ENCODE measurements at regions not wholly inside any gene's neighbourhood (a gene's known extent, or its start where the extent isn't known, plus 50 kb on each side); places are given as distances from the start of the nearest gene placed in this dataset.

DNA sequence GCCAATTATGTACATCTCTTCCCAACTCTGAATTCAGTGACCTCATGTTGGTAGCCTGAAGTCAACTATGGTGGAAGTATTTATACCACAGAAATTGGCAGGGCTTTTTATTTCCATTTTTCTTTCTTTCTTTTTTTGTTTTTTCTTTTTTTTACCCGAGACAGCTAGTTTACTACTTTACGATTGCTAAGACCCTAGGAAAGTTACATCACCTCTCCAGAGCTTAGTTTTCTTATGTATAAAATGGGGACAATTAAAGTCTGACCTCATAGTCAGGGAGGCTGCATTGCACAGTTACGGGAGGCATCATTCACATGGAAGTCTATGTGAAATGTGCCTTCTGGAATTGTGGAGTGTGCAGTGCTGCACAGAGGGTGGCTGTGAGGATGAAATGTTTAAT is 194.3 kb downstream of the MTX2 start:
- H3K27ac Mint-ChIP-seq: no peak overlapping the region
- no peaks in the 10 kb centered on the region for H3K36me3 Mint-ChIP-seq
- H3K4me1 Mint-ChIP-seq: no peaks in the 10 kb centered on the region
- peaks cover 75% of the 10 kb centered on the region for H3K27me3 Mint-ChIP-seq (ENCODE audit: low read depth)
- no peak for DNase-seq (ENCODE audit: low spot score in 2 of 2, unreplicated experiment in 2 of 2)
- H3K9me3 Mint-ChIP-seq: no peaks in the 10 kb centered on the region
- no peak overlapping the region for H3K4me3 Mint-ChIP-seq
- TF ChIP-seq, protein P1, sequence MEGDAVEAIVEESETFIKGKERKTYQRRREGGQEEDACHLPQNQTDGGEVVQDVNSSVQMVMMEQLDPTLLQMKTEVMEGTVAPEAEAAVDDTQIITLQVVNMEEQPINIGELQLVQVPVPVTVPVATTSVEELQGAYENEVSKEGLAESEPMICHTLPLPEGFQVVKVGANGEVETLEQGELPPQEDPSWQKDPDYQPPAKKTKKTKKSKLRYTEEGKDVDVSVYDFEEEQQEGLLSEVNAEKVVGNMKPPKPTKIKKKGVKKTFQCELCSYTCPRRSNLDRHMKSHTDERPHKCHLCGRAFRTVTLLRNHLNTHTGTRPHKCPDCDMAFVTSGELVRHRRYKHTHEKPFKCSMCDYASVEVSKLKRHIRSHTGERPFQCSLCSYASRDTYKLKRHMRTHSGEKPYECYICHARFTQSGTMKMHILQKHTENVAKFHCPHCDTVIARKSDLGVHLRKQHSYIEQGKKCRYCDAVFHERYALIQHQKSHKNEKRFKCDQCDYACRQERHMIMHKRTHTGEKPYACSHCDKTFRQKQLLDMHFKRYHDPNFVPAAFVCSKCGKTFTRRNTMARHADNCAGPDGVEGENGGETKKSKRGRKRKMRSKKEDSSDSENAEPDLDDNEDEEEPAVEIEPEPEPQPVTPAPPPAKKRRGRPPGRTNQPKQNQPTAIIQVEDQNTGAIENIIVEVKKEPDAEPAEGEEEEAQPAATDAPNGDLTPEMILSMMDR (IDR thresholded peaks at IDR 0.05; ENCODE audit: unreplicated experiment): no peak

GRCh38 chr2:176464886-176465564 is 195.8 kb downstream of the MTX2 start:
- Mint-ChIP-seq H3K27ac (no peak overlapping the region), H3K4me1 (no peaks in the 10 kb centered on the region), H3K27me3 (ENCODE audit: low read depth) (peaks cover 67% of the 10 kb centered on the region), H3K36me3 (no peaks in the 10 kb centered on the region), H3K4me3 (no peak overlapping the region), H3K9me3 (no peaks in the 10 kb centered on the region)
- TF ChIP-seq, protein P1 (IDR thresholded peaks at IDR 0.05; ENCODE audit: unreplicated experiment): no peak
- no peak for DNase-seq (ENCODE audit: low spot score in 2 of 2, unreplicated experiment in 2 of 2)

- no peak overlapping the region for H3K4me3 Mint-ChIP-seq
- H3K9me3 Mint-ChIP-seq: no peaks in the 10 kb centered on the region
- no peaks in the 10 kb centered on the region for H3K36me3 Mint-ChIP-seq
- TF ChIP-seq, protein P1 (IDR thresholded peaks at IDR 0.05; ENCODE audit: unreplicated experiment): no peak
- no peak overlapping the region for H3K27ac Mint-ChIP-seq
- DNase-seq (ENCODE audit: low spot score in 2 of 2, unreplicated experiment in 2 of 2): no peak
- peaks cover 66% of the 10 kb centered on the region for H3K27me3 Mint-ChIP-seq (ENCODE audit: low read depth)
- no peaks in the 10 kb centered on the region for H3K4me1 Mint-ChIP-seq
Measured at GRCh38 chr2:176466918-176467452, 197.7 kb downstream of the MTX2 start.

DNA sequence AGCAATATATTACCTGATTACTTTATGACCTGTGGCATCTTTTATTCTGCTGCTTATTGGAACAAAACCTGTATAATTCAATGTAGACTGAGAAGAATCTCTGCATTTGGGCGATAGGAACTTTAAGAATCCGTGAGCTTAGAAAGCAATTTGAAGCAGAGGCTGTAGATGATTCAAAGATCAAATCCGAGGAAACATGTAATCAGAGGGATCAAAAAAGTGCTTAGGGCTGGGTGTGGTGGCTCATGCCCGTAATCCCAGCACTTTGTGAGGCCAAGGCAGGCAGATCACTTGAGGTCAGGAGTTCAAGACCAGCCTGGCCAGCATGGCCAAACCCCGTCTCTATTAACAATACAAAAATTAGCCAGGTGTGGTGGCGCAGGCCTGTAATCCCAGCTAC is 198.4 kb downstream of the MTX2 start:
- no peaks in the 10 kb centered on the region for H3K36me3 Mint-ChIP-seq
- peaks cover 63% of the 10 kb centered on the region for H3K27me3 Mint-ChIP-seq (ENCODE audit: low read depth)
- no peak overlapping the region for H3K27ac Mint-ChIP-seq
- DNase-seq (ENCODE audit: low spot score in 2 of 2, unreplicated experiment in 2 of 2): no peak
- H3K4me1 Mint-ChIP-seq: no peaks in the 10 kb centered on the region
- H3K9me3 Mint-ChIP-seq: no peaks in the 10 kb centered on the region
- no peak overlapping the region for H3K4me3 Mint-ChIP-seq
- TF ChIP-seq, protein P1 (IDR thresholded peaks at IDR 0.05; ENCODE audit: unreplicated experiment): no peak

DNA sequence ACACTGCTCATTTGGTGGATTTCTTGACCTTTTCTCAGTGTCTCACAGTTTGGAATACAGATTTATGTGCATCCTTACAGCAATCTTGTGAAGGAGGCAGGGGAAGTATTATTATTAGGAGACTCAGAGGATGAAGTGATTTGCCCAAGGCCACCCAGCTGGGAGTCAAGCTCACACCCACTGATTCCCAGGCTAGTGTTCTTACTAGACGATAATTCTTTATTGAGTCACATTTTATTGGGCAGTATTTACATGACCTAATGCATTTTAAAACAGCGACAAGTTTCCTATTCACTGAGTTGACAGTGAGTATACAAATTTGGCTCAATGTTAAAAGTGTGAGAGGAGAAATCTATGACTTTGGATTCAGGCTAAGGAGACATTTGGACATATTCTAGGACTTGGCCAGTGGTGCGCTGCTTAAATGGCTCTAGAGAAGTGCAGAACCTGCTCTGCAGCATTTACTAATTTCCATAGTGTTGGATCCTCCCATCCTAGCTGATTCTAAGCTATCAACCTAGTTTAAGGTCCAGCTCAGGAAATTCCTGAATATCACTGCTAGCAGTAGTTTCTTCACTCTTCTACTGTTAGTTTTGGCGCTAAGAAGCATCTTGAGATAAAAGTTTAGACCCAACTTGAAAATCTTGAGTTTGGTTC is 199.3 kb downstream of the MTX2 start:
- no peaks in the 10 kb centered on the region for H3K9me3 Mint-ChIP-seq
- peaks cover 2% of the 10 kb centered on the region for H3K4me1 Mint-ChIP-seq
- H3K27ac Mint-ChIP-seq: no peak overlapping the region
- DNase-seq (ENCODE audit: low spot score in 2 of 2, unreplicated experiment in 2 of 2): no peak
- no peaks in the 10 kb centered on the region for H3K36me3 Mint-ChIP-seq
- TF ChIP-seq, protein P1 (IDR thresholded peaks at IDR 0.05; ENCODE audit: unreplicated experiment): no peak
- peaks cover 60% of the 10 kb centered on the region for H3K27me3 Mint-ChIP-seq (ENCODE audit: low read depth)
- H3K4me3 Mint-ChIP-seq: no peak overlapping the region
